ENCODE measurements at regions not wholly inside any gene's neighbourhood (a gene's known extent, or its start where the extent isn't known, plus 50 kb on each side); places are given as distances from the start of the nearest gene placed in this dataset.
A peak's percentile ranks its signal among the peaks of the same experiment; 100 is the strongest.

- no peaks in the 10 kb centered on the region for H3K36me3 Mint-ChIP-seq (ENCODE audit: low read depth, unreplicated experiment)
- peak overlapping the region; percentile 24 for H3K4me3 Mint-ChIP-seq (ENCODE audit: unreplicated experiment)
- Histone ChIP-seq H3K4me1 (ENCODE audit: insufficient read depth, low read length) (peaks cover 38% of the 10 kb centered on the region), H4K20me1 (ENCODE audit: insufficient read depth, low read length) (no peaks in the 10 kb centered on the region), H3K79me2 (ENCODE audit: insufficient read depth, low read length) (no peaks in the 10 kb centered on the region), H3K4me3 (ENCODE audit: insufficient read depth, low read depth, low read length) (no peak overlapping the region), H3K4me2 (ENCODE audit: low read length) (peak overlapping the region; percentile 45), H3K27ac (ENCODE audit: low read depth, low read length) (peak overlapping the region; percentile 4), H3K9ac (ENCODE audit: low read length) (no peak overlapping the region), H3K27me3 (ENCODE audit: insufficient read depth, low read length) (no peaks in the 10 kb centered on the region), H3K9me3 (ENCODE audit: insufficient read depth, low read depth, low read length) (no peaks in the 10 kb centered on the region), H2AFZ (ENCODE audit: low read depth, low read length) (peak overlapping the region; percentile 36), H3K36me3 (ENCODE audit: insufficient read depth, low read length) (no peaks in the 10 kb centered on the region)
- H3K9me3 Mint-ChIP-seq (ENCODE audit: unreplicated experiment): no peaks in the 10 kb centered on the region
- no peak for TF ChIP-seq EZH2 (IDR thresholded peaks at IDR 0.05; ENCODE audit: insufficient read depth, low read length)
- TF ChIP-seq, protein P1, sequence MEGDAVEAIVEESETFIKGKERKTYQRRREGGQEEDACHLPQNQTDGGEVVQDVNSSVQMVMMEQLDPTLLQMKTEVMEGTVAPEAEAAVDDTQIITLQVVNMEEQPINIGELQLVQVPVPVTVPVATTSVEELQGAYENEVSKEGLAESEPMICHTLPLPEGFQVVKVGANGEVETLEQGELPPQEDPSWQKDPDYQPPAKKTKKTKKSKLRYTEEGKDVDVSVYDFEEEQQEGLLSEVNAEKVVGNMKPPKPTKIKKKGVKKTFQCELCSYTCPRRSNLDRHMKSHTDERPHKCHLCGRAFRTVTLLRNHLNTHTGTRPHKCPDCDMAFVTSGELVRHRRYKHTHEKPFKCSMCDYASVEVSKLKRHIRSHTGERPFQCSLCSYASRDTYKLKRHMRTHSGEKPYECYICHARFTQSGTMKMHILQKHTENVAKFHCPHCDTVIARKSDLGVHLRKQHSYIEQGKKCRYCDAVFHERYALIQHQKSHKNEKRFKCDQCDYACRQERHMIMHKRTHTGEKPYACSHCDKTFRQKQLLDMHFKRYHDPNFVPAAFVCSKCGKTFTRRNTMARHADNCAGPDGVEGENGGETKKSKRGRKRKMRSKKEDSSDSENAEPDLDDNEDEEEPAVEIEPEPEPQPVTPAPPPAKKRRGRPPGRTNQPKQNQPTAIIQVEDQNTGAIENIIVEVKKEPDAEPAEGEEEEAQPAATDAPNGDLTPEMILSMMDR (IDR thresholded peaks at IDR 0.05; ENCODE audit: insufficient read depth, low read depth, low read length): no peak
- DNase-seq (ENCODE audit: low read depth) (peak; percentile 77), FAIRE-seq (peak; percentile 17)
- H3K27ac Mint-ChIP-seq (ENCODE audit: unreplicated experiment): peak overlapping the region; percentile 90
- H3K4me1 Mint-ChIP-seq (ENCODE audit: low read depth, unreplicated experiment): peaks cover 48% of the 10 kb centered on the region
- no peaks in the 10 kb centered on the region for H3K27me3 Mint-ChIP-seq (ENCODE audit: low read depth, unreplicated experiment)
These were observed 88.0 kb upstream of the SETBP1 start for GRCh38 chr18:44592639-44593038.

DNA sequence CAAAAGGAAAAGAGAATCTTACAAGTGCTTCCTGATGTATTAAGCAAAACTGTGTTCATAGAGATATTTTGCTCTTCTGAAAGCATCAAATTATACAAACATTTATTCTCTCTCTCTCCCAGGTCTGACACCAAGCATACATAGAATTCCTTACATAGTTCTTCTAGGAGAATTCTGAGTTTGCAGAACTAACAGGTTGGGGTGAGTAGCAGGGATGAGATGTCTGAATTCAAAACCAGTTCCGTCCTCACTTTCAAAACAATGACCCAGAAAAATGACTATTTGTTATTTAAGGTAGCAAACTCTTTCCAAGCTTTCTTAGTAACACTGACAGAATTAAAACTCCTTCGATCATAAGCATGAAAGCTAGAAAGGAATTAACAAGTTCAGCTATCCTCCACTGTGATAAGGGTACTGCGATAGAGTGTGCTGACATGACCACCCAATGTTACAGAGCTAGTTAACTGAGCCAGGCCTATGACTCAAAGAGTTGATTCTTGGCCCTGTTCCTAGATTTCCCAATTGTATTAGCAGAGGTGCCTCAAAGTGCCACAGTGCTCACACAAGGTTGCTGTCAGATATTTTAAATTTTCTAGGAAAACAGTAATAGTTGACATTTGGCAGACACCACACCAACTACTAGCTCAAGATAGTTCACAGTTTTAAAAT lies 85.8 kb upstream of the SETBP1 start:
- peak; percentile 90 for FAIRE-seq
- Mint-ChIP-seq H3K27me3 (ENCODE audit: low read depth, unreplicated experiment) (no peaks in the 10 kb centered on the region), H3K4me1 (ENCODE audit: low read depth, unreplicated experiment) (peaks cover 43% of the 10 kb centered on the region), H3K36me3 (ENCODE audit: low read depth, unreplicated experiment) (no peaks in the 10 kb centered on the region), H3K9me3 (ENCODE audit: unreplicated experiment) (no peaks in the 10 kb centered on the region), H3K4me3 (ENCODE audit: unreplicated experiment) (no peak overlapping the region), H3K27ac (ENCODE audit: unreplicated experiment) (peak overlapping the region; percentile 77)
- no peak for TF ChIP-seq EZH2 (IDR thresholded peaks at IDR 0.05; ENCODE audit: insufficient read depth, low read length)
- TF ChIP-seq, protein P1 (IDR thresholded peaks at IDR 0.05; ENCODE audit: insufficient read depth, low read depth, low read length): no peak
- DNase-seq (ENCODE audit: low read depth): peak; percentile 85
- Histone ChIP-seq H3K27ac (ENCODE audit: low read depth, low read length) (no peak overlapping the region), H4K20me1 (ENCODE audit: insufficient read depth, low read length) (no peaks in the 10 kb centered on the region), H3K36me3 (ENCODE audit: insufficient read depth, low read length) (no peaks in the 10 kb centered on the region), H3K9me3 (ENCODE audit: insufficient read depth, low read depth, low read length) (no peaks in the 10 kb centered on the region), H2AFZ (ENCODE audit: low read depth, low read length) (no peak overlapping the region), H3K79me2 (ENCODE audit: insufficient read depth, low read length) (no peaks in the 10 kb centered on the region), H3K4me3 (ENCODE audit: insufficient read depth, low read depth, low read length) (peak overlapping the region; percentile 24), H3K4me2 (ENCODE audit: low read length) (peak overlapping the region; percentile 70), H3K27me3 (ENCODE audit: insufficient read depth, low read length) (no peaks in the 10 kb centered on the region), H3K4me1 (ENCODE audit: insufficient read depth, low read length) (peaks cover 31% of the 10 kb centered on the region), H3K9ac (ENCODE audit: low read length) (no peak overlapping the region)

- Histone ChIP-seq H3K9ac (ENCODE audit: low read length) (no peak overlapping the region), H3K27ac (ENCODE audit: low read depth, low read length) (no peak overlapping the region), H3K4me2 (ENCODE audit: low read length) (no peak overlapping the region), H3K4me3 (ENCODE audit: insufficient read depth, low read depth, low read length) (no peak overlapping the region), H3K4me1 (ENCODE audit: insufficient read depth, low read length) (peaks cover 31% of the 10 kb centered on the region), H4K20me1 (ENCODE audit: insufficient read depth, low read length) (no peaks in the 10 kb centered on the region), H3K79me2 (ENCODE audit: insufficient read depth, low read length) (no peaks in the 10 kb centered on the region), H2AFZ (ENCODE audit: low read depth, low read length) (no peak overlapping the region), H3K9me3 (ENCODE audit: insufficient read depth, low read depth, low read length) (no peaks in the 10 kb centered on the region), H3K27me3 (ENCODE audit: insufficient read depth, low read length) (no peaks in the 10 kb centered on the region), H3K36me3 (ENCODE audit: insufficient read depth, low read length) (no peaks in the 10 kb centered on the region)
- FAIRE-seq (peak; percentile 56), DNase-seq (ENCODE audit: low read depth) (no peak)
- no peaks in the 10 kb centered on the region for H3K27me3 Mint-ChIP-seq (ENCODE audit: low read depth, unreplicated experiment)
- peaks cover 42% of the 10 kb centered on the region for H3K4me1 Mint-ChIP-seq (ENCODE audit: low read depth, unreplicated experiment)
- H3K4me3 Mint-ChIP-seq (ENCODE audit: unreplicated experiment): no peak overlapping the region
- H3K36me3 Mint-ChIP-seq (ENCODE audit: low read depth, unreplicated experiment): no peaks in the 10 kb centered on the region
- TF ChIP-seq, protein P1 (IDR thresholded peaks at IDR 0.05; ENCODE audit: insufficient read depth, low read depth, low read length): no peak
- no peak for TF ChIP-seq EZH2 (IDR thresholded peaks at IDR 0.05; ENCODE audit: insufficient read depth, low read length)
- H3K27ac Mint-ChIP-seq (ENCODE audit: unreplicated experiment): no peak overlapping the region
- no peaks in the 10 kb centered on the region for H3K9me3 Mint-ChIP-seq (ENCODE audit: unreplicated experiment)
These were observed 82.9 kb upstream of the SETBP1 start for GRCh38 chr18:44597797-44598196.
